ENCODE measurements at regions not wholly inside any gene's neighbourhood (a gene's known extent, or its start where the extent isn't known, plus 50 kb on each side); places are given as distances from the start of the nearest gene placed in this dataset.
"Not testable (repeated sequence)": the region's sequence is repeated elsewhere in the genome, so short reads cannot be mapped to it uniquely, and the experiment has no call there.

- H3K4me1 Mint-ChIP-seq = no peaks in the 10 kb centered on the region
Observed at GRCh38 chr1:190940951-190941350, 463.3 kb upstream of the BRINP3 start.

GRCh38 chr1:190942475-190942874 is 464.8 kb upstream of the BRINP3 start:
- H3K36me3 Mint-ChIP-seq = no peaks in the 10 kb centered on the region
- ATAC-seq (no peak), DNase-seq (ENCODE audit: low spot score in 2 of 2) (no peak)
- no peak overlapping the region for H3K4me3 Mint-ChIP-seq
- no peaks in the 10 kb centered on the region for H3K4me1 Mint-ChIP-seq
- peaks cover 7% of the 10 kb centered on the region for H3K9me3 Mint-ChIP-seq
- no peak overlapping the region for H3K27ac Mint-ChIP-seq

More at GRCh38 chr1:190940951-190941350, 463.3 kb upstream of the BRINP3 start:
- ATAC-seq (no peak), DNase-seq (ENCODE audit: low spot score in 2 of 2) (no peak)
- Mint-ChIP-seq H3K36me3 (no peaks in the 10 kb centered on the region), H3K27ac (no peak overlapping the region), H3K4me3 (no peak overlapping the region), H3K9me3 (peaks cover 7% of the 10 kb centered on the region)

GRCh38 chr1:190943722-190944121 is 466.1 kb upstream of the BRINP3 start:
- not testable (repeated sequence) for H3K27ac Mint-ChIP-seq, ATAC-seq

GRCh38 chr1:190949939-190950338 is 472.3 kb upstream of the BRINP3 start:
- Mint-ChIP-seq H3K4me3 (no peak overlapping the region), H3K27ac (no peak overlapping the region), H3K36me3 (no peaks in the 10 kb centered on the region), H3K9me3 (peaks cover 21% of the 10 kb centered on the region), H3K4me1 (no peaks in the 10 kb centered on the region)
- no peak for DNase-seq (ENCODE audit: low spot score in 2 of 2)
- no peak for ATAC-seq

More at GRCh38 chr1:190943722-190944121, 466.1 kb upstream of the BRINP3 start:
- not testable (repeated sequence) for H3K4me1 Mint-ChIP-seq; H3K9me3 Mint-ChIP-seq; H3K36me3 Mint-ChIP-seq; DNase-seq (ENCODE audit: low spot score in 2 of 2); H3K4me3 Mint-ChIP-seq

- H3K4me3 Mint-ChIP-seq = no peak overlapping the region
- no peaks in the 10 kb centered on the region for H3K36me3 Mint-ChIP-seq
- no peak for ATAC-seq
- H3K27ac Mint-ChIP-seq = no peak overlapping the region
- no peak for DNase-seq (ENCODE audit: low spot score in 2 of 2)
- no peaks in the 10 kb centered on the region for H3K4me1 Mint-ChIP-seq
- peaks cover 21% of the 10 kb centered on the region for H3K9me3 Mint-ChIP-seq
Observed at GRCh38 chr1:190957565-190957964, 479.9 kb upstream of the BRINP3 start.

GRCh38 chr1:190963321-190963720 is 485.7 kb upstream of the BRINP3 start:
- H3K27ac Mint-ChIP-seq = no peak overlapping the region
- DNase-seq (ENCODE audit: low spot score in 2 of 2) (no peak), ATAC-seq (no peak)

GRCh38 chr1:190975827-190976226 is 498.2 kb upstream of the BRINP3 start:
- H3K4me3 Mint-ChIP-seq = no peak overlapping the region
- H3K27ac Mint-ChIP-seq = no peak overlapping the region
- no peaks in the 10 kb centered on the region for H3K4me1 Mint-ChIP-seq
- ATAC-seq (no peak), DNase-seq (ENCODE audit: low spot score in 2 of 2) (no peak)
- no peaks in the 10 kb centered on the region for H3K36me3 Mint-ChIP-seq
- peaks cover 6% of the 10 kb centered on the region for H3K9me3 Mint-ChIP-seq

More at GRCh38 chr1:190963321-190963720, 485.7 kb upstream of the BRINP3 start:
- Mint-ChIP-seq H3K36me3 (no peaks in the 10 kb centered on the region), H3K9me3 (peaks cover 12% of the 10 kb centered on the region), H3K4me3 (no peak overlapping the region), H3K4me1 (no peaks in the 10 kb centered on the region)

GRCh38 chr1:191002768-191003167 is 525.1 kb upstream of the BRINP3 start:
- Mint-ChIP-seq H3K9me3 (peaks cover 17% of the 10 kb centered on the region), H3K27ac (no peak overlapping the region), H3K4me3 (no peak overlapping the region), H3K4me1 (no peaks in the 10 kb centered on the region), H3K36me3 (no peaks in the 10 kb centered on the region)
- ATAC-seq = no peak
- no peak for DNase-seq (ENCODE audit: low spot score in 2 of 2)

- Mint-ChIP-seq H3K4me1 (no peaks in the 10 kb centered on the region), H3K4me3 (no peak overlapping the region), H3K27ac (no peak overlapping the region), H3K36me3 (no peaks in the 10 kb centered on the region), H3K9me3 (peaks cover 13% of the 10 kb centered on the region)
- no peak for ATAC-seq
- DNase-seq (ENCODE audit: low spot score in 2 of 2) = no peak
Observed at GRCh38 chr1:191016765-191017164, 539.1 kb upstream of the BRINP3 start.

- H3K4me3 Mint-ChIP-seq = no peak overlapping the region
- ATAC-seq (no peak), DNase-seq (ENCODE audit: low spot score in 2 of 2) (no peak)
- H3K36me3 Mint-ChIP-seq = no peaks in the 10 kb centered on the region
- no peaks in the 10 kb centered on the region for H3K4me1 Mint-ChIP-seq
- H3K27ac Mint-ChIP-seq = no peak overlapping the region
- peaks cover 17% of the 10 kb centered on the region for H3K9me3 Mint-ChIP-seq
Observed at GRCh38 chr1:191022856-191023255, 545.2 kb upstream of the BRINP3 start.

GRCh38 chr1:191025896-191026642 is 548.4 kb upstream of the BRINP3 start:
- Mint-ChIP-seq H3K4me1 (no peaks in the 10 kb centered on the region), H3K36me3 (no peaks in the 10 kb centered on the region), H3K9me3 (peaks cover 27% of the 10 kb centered on the region), H3K4me3 (no peak overlapping the region), H3K27ac (no peak overlapping the region)
- ATAC-seq = no peak
- DNase-seq (ENCODE audit: low spot score in 2 of 2) = no peak

GRCh38 chr1:191026828-191027227 is 549.2 kb upstream of the BRINP3 start:
- Mint-ChIP-seq H3K9me3 (peaks cover 25% of the 10 kb centered on the region), H3K27ac (no peak overlapping the region), H3K4me3 (no peak overlapping the region)

GRCh38 chr1:191034132-191034531 is 556.5 kb upstream of the BRINP3 start:
- no peak overlapping the region for H3K4me3 Mint-ChIP-seq
- H3K36me3 Mint-ChIP-seq = no peaks in the 10 kb centered on the region
- peaks cover 14% of the 10 kb centered on the region for H3K9me3 Mint-ChIP-seq
- no peaks in the 10 kb centered on the region for H3K4me1 Mint-ChIP-seq
- DNase-seq (ENCODE audit: low spot score in 2 of 2) = no peak
- no peak for ATAC-seq
- no peak overlapping the region for H3K27ac Mint-ChIP-seq

More at GRCh38 chr1:191026828-191027227, 549.2 kb upstream of the BRINP3 start:
- ATAC-seq (no peak), DNase-seq (ENCODE audit: low spot score in 2 of 2) (no peak)
- Mint-ChIP-seq H3K4me1 (no peaks in the 10 kb centered on the region), H3K36me3 (no peaks in the 10 kb centered on the region)

GRCh38 chr1:191043066-191043465 is 565.4 kb upstream of the BRINP3 start:
- no peak for DNase-seq (ENCODE audit: low spot score in 2 of 2)
- H3K9me3 Mint-ChIP-seq = peaks cover 17% of the 10 kb centered on the region
- ATAC-seq = no peak
- H3K36me3 Mint-ChIP-seq = no peaks in the 10 kb centered on the region
- no peak overlapping the region for H3K4me3 Mint-ChIP-seq
- H3K27ac Mint-ChIP-seq = no peak overlapping the region
- no peaks in the 10 kb centered on the region for H3K4me1 Mint-ChIP-seq

GRCh38 chr1:191049781-191050180 is 572.1 kb upstream of the BRINP3 start:
- no peak for ATAC-seq
- H3K9me3 Mint-ChIP-seq = peaks cover 25% of the 10 kb centered on the region
- no peak for DNase-seq (ENCODE audit: low spot score in 2 of 2)
- H3K27ac Mint-ChIP-seq = no peak overlapping the region
- no peaks in the 10 kb centered on the region for H3K36me3 Mint-ChIP-seq
- no peaks in the 10 kb centered on the region for H3K4me1 Mint-ChIP-seq
- H3K4me3 Mint-ChIP-seq = no peak overlapping the region

- H3K36me3 Mint-ChIP-seq = no peaks in the 10 kb centered on the region
- no peak overlapping the region for H3K4me3 Mint-ChIP-seq
Observed at GRCh38 chr1:191052888-191053287, 575.2 kb upstream of the BRINP3 start.

More at GRCh38 chr1:191052888-191053287, 575.2 kb upstream of the BRINP3 start:
- ATAC-seq = no peak
- DNase-seq (ENCODE audit: low spot score in 2 of 2) = no peak
- peaks cover 16% of the 10 kb centered on the region for H3K9me3 Mint-ChIP-seq
- H3K4me1 Mint-ChIP-seq = no peaks in the 10 kb centered on the region
- H3K27ac Mint-ChIP-seq = no peak overlapping the region
